ENCODE measurements at regions not wholly inside any gene's neighbourhood (a gene's known extent, or its start where the extent isn't known, plus 50 kb on each side); places are given as distances from the start of the nearest gene placed in this dataset.
"Not testable (repeated sequence)": the region's sequence is repeated elsewhere in the genome, so short reads cannot be mapped to it uniquely, and the experiment has no call there.

GRCh38 chr6:167748458-167749379 is 78.0 kb upstream of the AFDN start:
- DNase-seq (ENCODE audit: extremely low read depth, low read depth) = no peak

DNA sequence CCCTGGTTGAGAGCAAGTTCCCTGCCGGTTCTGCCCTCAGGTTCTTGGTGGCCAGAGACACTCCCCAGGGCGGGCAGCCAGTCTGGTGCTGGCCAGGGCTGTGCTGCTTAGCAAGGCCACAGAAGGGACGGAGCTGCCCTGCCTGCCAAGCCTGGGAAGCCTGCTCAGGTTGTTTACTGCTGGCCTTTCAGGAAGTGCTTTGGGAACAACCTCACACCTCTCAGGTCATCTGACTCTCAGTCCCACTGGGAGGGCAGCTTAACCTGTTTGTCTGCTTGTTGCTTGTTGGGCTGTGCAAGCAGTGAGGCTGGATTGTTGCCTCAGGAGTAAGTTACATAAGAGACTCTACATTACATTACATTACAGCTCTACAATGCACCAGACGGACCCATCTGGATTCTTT is 75.8 kb upstream of the AFDN start:
- DNase-seq (ENCODE audit: extremely low read depth, low read depth) = no peak

GRCh38 chr6:167751579-167752115 is 75.1 kb upstream of the AFDN start:
- no peak for DNase-seq (ENCODE audit: extremely low read depth, low read depth)

- not testable (repeated sequence) for DNase-seq (ENCODE audit: extremely low read depth, low read depth)
Observed at GRCh38 chr6:167753281-167753680, 73.4 kb upstream of the AFDN start.

DNA sequence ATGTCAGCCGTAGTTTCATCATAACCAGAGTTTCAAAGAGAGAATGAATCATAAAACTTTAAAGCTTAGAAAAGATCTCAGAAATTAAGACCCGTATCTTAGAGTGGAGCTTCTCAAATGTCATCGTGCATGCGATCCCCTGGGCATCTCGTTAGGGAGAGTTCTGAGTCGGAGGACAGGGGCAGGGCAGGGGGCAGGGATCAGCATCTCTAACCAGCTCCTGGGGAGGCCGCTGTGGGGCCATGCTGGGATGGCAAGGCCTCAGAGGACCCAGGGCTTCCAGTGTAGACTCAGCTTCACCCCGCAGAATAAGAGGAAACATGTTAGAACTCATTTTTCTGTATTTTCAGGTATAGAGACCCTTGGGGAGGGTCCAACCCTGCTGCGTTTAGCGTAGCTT is 72.0 kb upstream of the AFDN start:
- DNase-seq (ENCODE audit: extremely low read depth, low read depth) = no peak

DNA sequence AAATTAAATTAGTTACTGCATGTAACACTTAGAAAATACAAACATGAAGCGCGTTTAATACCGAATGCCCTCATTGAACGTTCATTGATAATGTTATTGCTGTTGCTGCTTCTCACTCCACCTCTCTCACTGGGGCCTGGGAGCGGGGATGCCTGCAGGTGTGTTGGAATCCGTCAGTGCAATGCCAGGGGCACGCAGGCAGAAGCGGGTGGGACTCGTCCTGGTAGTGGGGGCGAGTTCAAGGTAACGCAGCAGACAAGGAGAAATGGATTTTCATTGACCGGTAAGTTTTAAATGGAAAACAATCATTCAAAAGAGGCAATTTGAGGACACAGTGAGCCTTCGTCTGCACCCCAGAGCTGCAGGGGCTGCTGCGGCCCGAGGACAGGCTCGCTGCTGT is 71.2 kb upstream of the AFDN start:
- no peak for DNase-seq (ENCODE audit: extremely low read depth, low read depth)

- no peak for DNase-seq (ENCODE audit: extremely low read depth, low read depth)
Observed at GRCh38 chr6:167756597-167756996, 70.1 kb upstream of the AFDN start.

DNA sequence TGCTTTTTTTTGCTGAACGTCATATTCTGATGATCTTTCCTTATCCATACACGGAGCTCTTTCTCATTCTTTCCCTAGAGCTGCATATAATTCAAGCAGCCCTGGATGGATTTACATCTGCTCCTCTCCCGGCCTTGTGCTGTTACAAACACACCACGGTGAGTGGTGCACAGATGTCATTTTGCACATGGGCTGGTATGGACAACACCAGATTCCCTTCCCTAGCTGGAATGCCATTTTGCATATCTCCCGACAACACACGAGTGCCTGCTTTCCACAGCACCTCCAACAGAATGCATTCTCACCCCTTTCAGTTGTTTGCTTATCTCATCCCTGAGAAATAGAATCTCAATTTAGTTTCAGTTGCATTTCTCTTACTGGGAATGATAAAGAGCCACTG is 69.5 kb upstream of the AFDN start:
- no peak for DNase-seq (ENCODE audit: extremely low read depth, low read depth)

- DNase-seq (ENCODE audit: extremely low read depth, low read depth) = no peak
Observed at GRCh38 chr6:167757821-167758220, 68.9 kb upstream of the AFDN start.

GRCh38 chr6:167758309-167759023 is 68.2 kb upstream of the AFDN start:
- DNase-seq (ENCODE audit: extremely low read depth, low read depth) = no peak

GRCh38 chr6:167759206-167759605 is 67.5 kb upstream of the AFDN start:
- DNase-seq (ENCODE audit: extremely low read depth, low read depth) = no peak

DNA sequence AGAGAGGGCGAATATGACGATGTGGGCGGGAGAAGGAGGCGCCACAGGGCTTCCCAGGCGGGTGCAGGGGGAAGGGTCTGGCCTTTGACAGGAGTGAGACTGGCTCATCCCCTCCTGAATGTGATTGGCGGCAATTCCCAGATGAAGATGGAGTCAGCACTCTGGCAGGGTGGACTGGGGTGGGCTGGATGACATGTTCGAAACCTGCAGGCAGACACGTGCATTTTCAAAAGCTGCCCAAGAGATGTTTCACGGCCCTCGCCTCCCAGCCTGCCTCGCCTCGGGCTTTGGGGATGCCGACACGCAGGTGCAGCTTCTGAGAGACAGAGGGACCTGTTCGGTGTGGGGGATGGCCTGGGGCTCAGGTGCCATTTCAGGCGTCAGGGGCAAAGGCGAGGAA is 66.8 kb upstream of the AFDN start:
- no peak for DNase-seq (ENCODE audit: extremely low read depth, low read depth)

- no peak for DNase-seq (ENCODE audit: extremely low read depth, low read depth)
Observed at GRCh38 chr6:167760979-167761793, 65.5 kb upstream of the AFDN start.

DNA sequence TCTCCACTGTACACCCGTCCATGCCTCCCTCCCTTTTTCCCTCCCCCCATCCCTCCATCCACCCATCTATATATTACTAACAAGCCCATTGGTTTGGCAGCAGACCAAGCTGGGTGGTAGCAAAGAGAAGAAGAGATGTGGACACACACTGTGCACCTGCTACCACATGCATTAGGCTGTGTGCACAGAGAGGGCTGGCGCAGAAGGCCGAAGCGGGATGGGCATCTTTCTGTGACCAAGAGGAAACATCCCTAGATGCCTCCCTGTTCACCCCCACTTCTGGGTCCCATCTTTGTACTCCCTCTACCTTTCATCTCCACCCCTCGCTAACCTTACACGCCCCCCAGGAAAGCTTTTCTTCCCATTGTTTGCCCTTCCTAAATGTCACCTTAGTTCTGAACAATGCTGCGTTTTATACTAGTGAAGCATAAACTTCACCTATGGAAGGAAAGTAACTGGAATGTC is 64.9 kb upstream of the AFDN start:
- DNase-seq (ENCODE audit: extremely low read depth, low read depth) = no peak

DNA sequence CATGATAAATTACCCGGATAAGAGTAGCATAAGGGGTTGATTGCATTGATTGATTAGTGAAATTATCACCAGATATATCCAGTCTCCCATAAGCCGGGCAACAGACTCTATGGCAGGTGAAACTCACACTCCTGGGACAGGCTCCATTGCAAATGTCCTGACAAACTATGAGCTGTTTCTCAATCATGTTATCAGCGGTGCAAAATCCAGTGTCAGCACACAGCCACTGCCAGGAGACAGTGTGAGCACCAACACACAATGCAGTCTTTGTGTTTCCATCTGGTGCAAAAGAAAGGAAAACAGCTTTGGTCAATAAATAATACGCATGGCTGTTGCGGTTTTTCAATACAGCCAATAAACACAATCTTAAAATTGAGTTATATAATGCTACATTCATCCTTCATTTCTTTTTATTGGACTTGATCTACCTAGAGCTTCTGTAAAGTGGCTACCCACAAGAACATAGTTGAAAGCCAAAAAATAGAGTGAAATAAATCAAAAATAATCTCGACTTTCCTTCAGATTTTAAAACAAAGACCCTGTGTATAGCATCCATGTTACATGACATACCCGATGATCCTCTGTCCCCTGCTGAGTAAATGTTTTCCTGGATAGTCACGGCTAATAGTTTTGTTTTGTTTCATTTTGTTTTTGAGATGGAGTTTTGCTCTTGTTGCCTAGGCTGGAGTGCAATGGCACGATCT is 64.3 kb upstream of the AFDN start:
- no peak for DNase-seq (ENCODE audit: extremely low read depth, low read depth)

DNA sequence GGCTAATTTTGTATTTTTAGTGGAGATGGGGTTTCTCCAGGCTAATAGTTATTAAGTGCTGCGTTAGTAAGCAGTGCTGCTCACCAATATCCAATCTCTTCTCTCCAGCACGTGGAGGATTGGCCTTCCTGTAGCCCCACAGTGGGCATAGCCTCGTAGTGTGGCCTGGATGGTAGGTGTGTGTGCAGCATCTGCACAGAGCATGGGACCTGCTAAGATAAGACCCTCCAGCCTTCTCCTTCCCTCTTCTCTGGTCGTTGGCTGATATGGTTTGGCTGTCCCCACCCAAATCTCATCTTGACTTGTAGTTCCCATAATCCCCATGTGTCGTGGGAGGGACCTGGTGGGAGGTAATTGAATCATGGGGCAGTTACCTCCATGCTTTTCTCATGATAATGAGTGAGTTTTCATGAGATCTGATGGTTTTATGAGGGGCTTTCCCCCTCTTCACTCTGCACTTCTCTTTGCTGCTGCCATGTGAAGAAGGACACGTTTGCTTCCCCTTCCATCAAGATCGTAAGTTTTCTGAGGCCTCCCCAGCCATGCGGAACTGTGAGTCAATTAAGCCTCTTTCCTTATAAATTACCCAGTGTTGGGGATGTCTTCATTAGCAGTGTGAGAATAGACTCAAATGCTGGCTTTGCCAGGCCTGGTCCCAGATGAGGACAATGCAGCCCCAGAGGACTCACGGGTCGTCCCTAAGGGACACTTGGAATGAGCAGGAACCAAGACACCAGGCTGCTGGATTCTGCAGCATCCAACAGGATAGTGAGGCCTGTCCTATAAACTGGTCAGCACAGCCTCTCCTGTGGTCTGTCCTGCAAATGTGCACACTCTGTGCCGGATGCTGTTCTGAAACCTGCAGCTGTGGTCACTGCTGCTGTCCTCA is 63.4 kb upstream of the AFDN start:
- DNase-seq (ENCODE audit: extremely low read depth, low read depth) = no peak

- no peak for DNase-seq (ENCODE audit: extremely low read depth, low read depth)
Observed at GRCh38 chr6:167764215-167764614, 62.5 kb upstream of the AFDN start.

DNA sequence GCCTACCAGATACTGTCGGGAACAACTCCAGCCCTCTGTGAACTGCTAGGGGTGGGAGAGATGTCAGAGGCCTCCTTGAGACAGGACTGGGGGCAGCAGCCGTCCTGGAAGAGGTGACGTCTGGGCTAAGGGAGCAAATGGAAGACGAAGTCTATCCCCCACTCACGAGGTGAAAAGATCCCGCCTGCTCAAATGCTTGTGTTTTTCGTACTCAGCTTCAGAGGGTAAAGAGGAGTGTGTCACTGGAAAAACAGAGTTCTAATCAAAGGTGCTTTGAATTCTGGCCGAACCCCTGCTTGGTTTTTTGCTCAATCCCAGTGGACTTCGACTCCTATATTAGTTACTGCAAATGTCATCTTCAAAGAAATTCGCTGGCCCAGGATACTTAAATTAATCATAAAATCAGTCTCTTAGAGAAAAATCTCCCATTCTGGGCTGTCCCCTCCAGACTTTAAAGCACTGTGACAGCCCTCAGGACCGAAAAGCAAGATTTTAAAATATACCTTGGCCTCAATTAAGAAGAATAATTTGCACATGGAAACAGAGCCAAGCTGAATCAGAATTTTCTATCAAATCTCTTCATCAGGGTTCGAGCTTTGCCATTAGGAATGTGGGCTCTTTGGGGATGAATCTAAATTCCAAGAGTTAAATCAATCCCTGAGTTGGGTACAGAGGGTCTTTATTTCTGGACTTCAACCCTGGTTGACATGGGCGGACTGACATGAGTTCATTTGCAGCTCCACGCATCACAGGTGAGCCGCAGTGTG is 61.8 kb upstream of the AFDN start:
- no peak for DNase-seq (ENCODE audit: extremely low read depth, low read depth)

Data from NCI-H460 (cell line).